SK-N-MC (cell line): ENCODE measurements at regions not wholly inside any gene's neighbourhood (a gene's known extent, or its start where the extent isn't known, plus 50 kb on each side); places are given as distances from the start of the nearest gene placed in this dataset.
A peak's percentile ranks its signal among the peaks of the same experiment; 100 is the strongest.

Source experiments
- DNase-seq: peaks from one replicate; pipeline ENCODE4 v3.0.0-alpha.2; 2011; ENCODE audit warnings: low read depth, low spot score
- H3K27ac ChIP-seq: fragments of 200-600 bp; sonication (generic); 2 replicates; pipeline ENCODE4 v1.5.1; 2016; ENCODE audit warnings: mixed run types
- H3K36me3 ChIP-seq: fragments of 200-600 bp; sonication (generic); 2 replicates; pipeline ENCODE4 v1.6.1; 2017; ENCODE audit warnings: antibody characterized with exemption, low read length, mixed read lengths; ENCODE audit not compliant: insufficient read depth
- H3K4me3 ChIP-seq: fragments of 200-600 bp; sonication (generic); 2 replicates; pipeline ENCODE4 v1.5.1; 2016
- H3K9ac ChIP-seq: fragments of 200-600 bp; sonication (generic); 2 replicates; pipeline ENCODE4 v1.8.0; 2017; ENCODE audit warnings: mixed run types, mixed read lengths; ENCODE audit not compliant: insufficient read length
- H3K9me3 ChIP-seq: fragments of 200-600 bp; sonication (generic); 2 replicates; pipeline ENCODE4 v1.6.1; 2017; ENCODE audit warnings: low read depth, mild to moderate bottlenecking, antibody characterized with exemption, low read length, moderate library complexity, mixed read lengths
- EZH2 ChIP-seq: fragments of 200-600 bp; sonication (generic); IDR thresholded peaks from one replicate; pipeline ENCODE4 v1.6.1; 2017; ENCODE audit warnings: antibody characterized with exemption
- FOXP2 ChIP-seq: optimal IDR thresholded peaks from 2 replicates; pipeline ENCODE3; 2011; ENCODE audit warnings: mild to moderate bottlenecking, moderate library complexity; ENCODE audit not compliant: insufficient read depth; ENCODE audit errors: extremely low read length, control extremely low read depth
- POLR2AphosphoS5 ChIP-seq: IDR thresholded peaks from 2 replicates; pipeline ENCODE4 v1.6.1; 2012; ENCODE audit warnings: mild to moderate bottlenecking, low read depth, low read length, borderline replicate concordance

DNA sequence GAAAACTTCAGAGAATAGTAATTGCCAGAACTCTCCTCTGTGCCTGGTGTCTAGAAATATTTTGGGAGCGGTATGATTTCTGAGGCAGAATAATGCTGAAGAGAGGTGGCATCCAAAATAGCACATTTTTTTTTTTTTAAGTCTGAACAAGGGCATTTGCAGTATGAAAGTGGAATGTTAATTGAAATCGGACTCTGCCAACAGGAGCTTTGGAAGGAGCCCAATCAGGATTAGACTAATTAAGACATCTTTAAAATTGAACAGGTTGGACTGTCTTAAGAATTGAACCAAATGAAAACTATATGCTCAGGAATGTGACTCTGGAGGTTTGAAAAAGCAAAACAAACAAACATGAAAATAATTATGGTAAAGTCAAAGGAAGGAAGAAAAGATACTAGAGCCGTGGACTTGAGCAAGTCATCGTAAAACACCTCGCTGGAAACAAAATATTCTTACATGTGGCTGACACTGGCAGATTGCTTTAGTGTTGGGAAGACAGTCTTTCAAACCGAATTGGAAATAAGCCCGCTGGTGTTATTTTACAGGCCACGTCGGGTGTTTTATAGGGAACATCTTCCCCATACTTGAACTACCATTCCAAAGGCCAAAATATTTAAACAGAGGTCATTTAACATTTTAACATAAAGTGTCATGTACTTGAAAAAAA is 436.3 kb downstream of the VRK1 start:
- Histone ChIP-seq H3K9ac (peak overlapping the region; percentile 74), H3K9me3 (no peaks in the 10 kb centered on the region), H3K4me3 (peak overlapping the region; percentile 59), H3K36me3 (no peaks in the 10 kb centered on the region), H3K27ac (peak overlapping the region; percentile 99)
- DNase-seq: no peak
- TF ChIP-seq EZH2 (no peak), POLR2AphosphoS5 (no peak), FOXP2 (no peak)

- Histone ChIP-seq H3K36me3 (no peaks in the 10 kb centered on the region), H3K9me3 (no peaks in the 10 kb centered on the region), H3K9ac (no peak overlapping the region), H3K27ac (no peak overlapping the region), H3K4me3 (no peak overlapping the region)
- no peak for TF ChIP-seq EZH2
- TF ChIP-seq POLR2AphosphoS5: no peak
- TF ChIP-seq FOXP2: no peak
- DNase-seq: no peak
These were observed 449.5 kb downstream of the VRK1 start for GRCh38 chr14:97246648-97247047.

DNA sequence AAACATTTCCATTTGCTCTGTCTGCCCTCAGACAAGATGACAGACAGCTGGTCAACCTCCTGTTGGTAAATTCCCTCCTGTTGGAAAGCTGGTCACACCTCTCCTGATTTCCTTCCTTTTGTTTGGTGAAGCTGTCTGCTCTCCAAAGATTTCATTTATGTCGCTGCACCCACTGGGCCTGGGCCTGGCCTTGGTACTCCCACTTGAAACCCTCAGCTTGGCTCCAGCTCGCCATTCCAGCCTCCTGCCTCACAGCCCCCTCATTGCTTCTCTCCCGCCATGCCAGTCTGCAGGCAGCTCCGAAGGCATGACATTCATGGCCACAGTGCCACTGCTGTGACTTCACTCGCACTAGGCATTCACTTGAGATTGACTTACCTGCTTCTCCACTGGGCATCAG is 451.8 kb downstream of the VRK1 start:
- Histone ChIP-seq H3K36me3 (no peaks in the 10 kb centered on the region), H3K27ac (no peak overlapping the region), H3K4me3 (no peak overlapping the region), H3K9me3 (no peaks in the 10 kb centered on the region), H3K9ac (no peak overlapping the region)
- DNase-seq: no peak
- TF ChIP-seq FOXP2: no peak
- TF ChIP-seq POLR2AphosphoS5: no peak
- no peak for TF ChIP-seq EZH2

DNA sequence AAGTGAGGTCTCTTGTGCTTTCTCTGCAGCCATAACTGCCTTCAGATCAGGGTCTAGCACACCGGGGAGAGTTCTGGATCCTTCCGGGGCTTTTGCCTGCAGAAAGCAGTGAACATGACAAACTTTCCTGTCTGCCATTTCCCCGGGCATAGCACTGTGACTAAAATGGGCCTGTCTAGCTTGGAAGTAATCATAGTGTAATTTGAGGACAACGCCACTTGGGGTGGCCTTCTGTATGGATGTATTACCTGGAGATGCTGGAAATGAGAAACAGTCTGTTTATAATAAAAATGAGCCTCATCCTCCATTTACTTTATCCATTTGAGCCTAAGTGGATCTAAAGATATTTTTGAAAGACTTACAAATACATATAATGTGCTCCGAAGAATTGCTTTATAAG is 453.7 kb downstream of the VRK1 start:
- Histone ChIP-seq H3K27ac (no peak overlapping the region), H3K9ac (no peak overlapping the region), H3K9me3 (no peaks in the 10 kb centered on the region), H3K4me3 (no peak overlapping the region), H3K36me3 (no peaks in the 10 kb centered on the region)
- TF ChIP-seq EZH2 (no peak), POLR2AphosphoS5 (no peak)
- no peak for DNase-seq

- no peaks in the 10 kb centered on the region for H3K36me3 ChIP-seq
- no peak for TF ChIP-seq EZH2
- TF ChIP-seq POLR2AphosphoS5: no peak
- no peak for TF ChIP-seq FOXP2
- no peaks in the 10 kb centered on the region for H3K9me3 ChIP-seq
- DNase-seq: no peak
- no peak overlapping the region for H3K9ac ChIP-seq
- H3K27ac ChIP-seq: no peak overlapping the region
- H3K4me3 ChIP-seq: no peak overlapping the region
These were observed 454.4 kb downstream of the VRK1 start for GRCh38 chr14:97251491-97252155.

GRCh38 chr14:97253756-97254155 is 456.6 kb downstream of the VRK1 start:
- TF ChIP-seq FOXP2 (no peak), POLR2AphosphoS5 (no peak)
- no peak for DNase-seq
- no peaks in the 10 kb centered on the region for H3K36me3 ChIP-seq
- no peak overlapping the region for H3K9ac ChIP-seq
- no peak overlapping the region for H3K27ac ChIP-seq
- no peaks in the 10 kb centered on the region for H3K9me3 ChIP-seq
- no peak overlapping the region for H3K4me3 ChIP-seq

GRCh38 chr14:97262336-97262735 is 465.2 kb downstream of the VRK1 start:
- TF ChIP-seq POLR2AphosphoS5 (no peak), EZH2 (no peak), FOXP2 (no peak)
- H3K27ac ChIP-seq: no peak overlapping the region
- peaks cover 4% of the 10 kb centered on the region; the same call in 1 of the 2 replicates for H3K9me3 ChIP-seq
- no peak overlapping the region for H3K4me3 ChIP-seq
- H3K36me3 ChIP-seq: no peaks in the 10 kb centered on the region
- no peak overlapping the region for H3K9ac ChIP-seq
- no peak for DNase-seq

DNA sequence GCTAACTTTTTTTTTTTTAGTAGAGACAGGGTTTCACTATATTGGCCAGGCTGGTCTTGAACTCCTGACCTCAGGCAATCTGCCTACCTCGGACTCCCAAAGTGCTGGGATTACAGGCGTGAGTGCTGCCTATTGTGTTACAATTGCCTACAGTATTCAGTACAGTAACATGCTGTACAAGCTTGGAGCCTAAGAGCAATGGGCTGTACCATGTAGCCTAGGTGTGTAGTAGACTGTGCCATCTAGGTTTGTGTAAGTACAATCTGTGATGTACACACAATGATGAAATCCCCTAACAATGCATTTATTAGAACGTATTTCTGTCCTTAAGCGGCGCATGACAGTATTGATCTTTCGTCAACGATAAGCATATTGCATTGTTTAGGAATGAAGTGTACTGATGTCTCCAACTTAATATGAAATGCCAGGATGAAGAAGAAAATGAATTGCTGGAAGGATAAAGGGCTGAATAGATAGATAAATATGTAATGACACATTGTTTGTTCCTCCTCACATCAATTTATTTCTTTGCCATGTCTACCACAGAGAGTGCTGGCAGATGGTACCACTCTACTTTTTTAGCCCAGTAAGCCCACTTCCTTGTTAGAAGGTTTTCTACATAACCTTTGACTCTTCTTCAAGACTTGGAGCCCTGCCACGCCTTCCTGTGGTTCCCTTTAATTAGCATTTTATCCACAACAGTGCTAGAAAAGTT is 467.5 kb downstream of the VRK1 start:
- Histone ChIP-seq H3K27ac (peak overlapping the region; percentile 69), H3K9ac (no peak overlapping the region), H3K4me3 (no peak overlapping the region), H3K36me3 (no peaks in the 10 kb centered on the region), H3K9me3 (peaks cover 4% of the 10 kb centered on the region; the same call in 1 of the 2 replicates)
- no peak for DNase-seq
- TF ChIP-seq FOXP2 (no peak), POLR2AphosphoS5 (no peak), EZH2 (no peak)

DNA sequence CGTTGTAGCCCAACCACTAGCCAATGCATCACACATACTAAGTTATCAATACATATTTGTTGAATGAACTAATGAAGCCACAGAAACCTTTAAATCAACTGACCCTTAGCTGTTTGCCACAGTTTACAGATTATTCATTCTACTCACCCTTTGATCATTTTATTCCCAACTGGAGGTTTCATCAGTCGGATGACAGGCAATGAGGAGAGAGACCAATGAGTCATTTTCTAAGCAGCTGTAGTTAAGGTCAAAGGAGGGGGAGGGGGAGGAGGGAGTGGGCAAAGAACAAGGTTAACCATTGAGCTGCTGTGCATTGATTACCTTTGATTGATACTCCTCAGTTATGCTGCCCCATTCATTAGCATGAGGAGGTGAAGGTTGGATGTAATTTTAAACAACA is 469.5 kb downstream of the VRK1 start:
- Histone ChIP-seq H3K27ac (peak overlapping the region; percentile 88; the same call in 1 of the 2 replicates), H3K4me3 (no peak overlapping the region), H3K36me3 (no peaks in the 10 kb centered on the region), H3K9ac (no peak overlapping the region), H3K9me3 (peaks cover 1% of the 10 kb centered on the region; the same call in 1 of the 2 replicates)
- TF ChIP-seq FOXP2: no peak
- TF ChIP-seq POLR2AphosphoS5: no peak
- no peak for TF ChIP-seq EZH2
- DNase-seq: no peak
